Thoracic aorta (tissue), 2 donors: ENCODE measurements at regions not wholly inside any gene's neighbourhood (a gene's known extent, or its start where the extent isn't known, plus 50 kb on each side); places are given as distances from the start of the nearest gene placed in this dataset.

ENCODE experiments used
- ATAC-seq: fragments of 150-250 bp; one replicate; pipeline ENCODE4 v1.8.0; 2017; ENCODE audit warnings: low read depth; ENCODE audit not compliant: insufficient number of reproducible peaks, low FRiP score
- DNase-seq: peaks from one replicate; pipeline ENCODE4 v3.0.0-alpha.2; 2020; ENCODE audit warnings: low spot score
- H3K27ac ChIP-seq, 2 donors: fragments of 200-600 bp; sonication (generic); 1 replicate in 1 of 2; 2 replicates in 1 of 2; pipeline ENCODE4 v1.5.1; 2016; ENCODE audit warnings: mild to moderate bottlenecking in 2 of 2, moderate library complexity in 2 of 2
- H3K27me3 ChIP-seq: fragments of 200-600 bp; sonication (generic); replicated peaks from 2 replicates; pipeline ENCODE4 v1.6.0; 2016; ENCODE audit warnings: mild to moderate bottlenecking; ENCODE audit not compliant: insufficient read depth
- H3K36me3 ChIP-seq: fragments of 200-600 bp; sonication (generic); one replicate; pipeline ENCODE4 v1.5.1; 2016
- H3K4me1 ChIP-seq, 2 donors: fragments of 200-600 bp; sonication (generic); 1 replicate in 1 of 2; 2 replicates in 1 of 2; pipeline versions ENCODE4 v1.5.1 to v1.6.0; 2016; ENCODE audit warnings: low read depth in 2 of 2, mild to moderate bottlenecking in 1 of 2; ENCODE audit not compliant: control insufficient read depth in 1 of 2
- H3K4me3 ChIP-seq: fragments of 200-600 bp; sonication (generic); 2 replicates; pipeline ENCODE4 v1.5.1; 2016; ENCODE audit warnings: mild to moderate bottlenecking
- H3K9me3 ChIP-seq: fragments of 200-600 bp; sonication (generic); 2 replicates; pipeline ENCODE4 v1.5.1; 2016
- CTCF ChIP-seq: fragments of 200-600 bp; sonication (generic); IDR thresholded peaks from one replicate; pipeline ENCODE4 v1.5.1; 2019; ENCODE audit warnings: antibody characterized with exemption

DNA sequence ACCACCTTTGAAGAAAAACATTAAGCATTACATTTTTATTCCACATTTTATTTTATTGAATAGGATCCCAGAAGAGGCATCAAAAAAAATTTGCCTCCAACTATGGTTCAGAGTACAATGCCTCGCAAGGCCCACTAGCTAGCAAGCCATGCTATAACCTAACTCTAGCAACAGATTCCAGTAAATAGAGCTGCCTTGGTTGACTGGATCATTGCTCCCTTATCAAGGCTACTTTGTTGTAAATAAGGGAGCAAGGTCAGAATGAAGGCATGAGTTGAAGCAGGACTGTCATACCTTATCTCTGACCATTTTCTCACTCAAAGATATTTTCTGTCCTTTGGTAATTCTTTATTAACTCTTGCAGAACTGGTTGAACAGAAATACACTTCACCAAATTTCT lies 672.6 kb downstream of the EPHA4 start:
- ATAC-seq (no peak), DNase-seq (no peak)
- H3K4me1 ChIP-seq, result no peaks in the 10 kb centered on the region
- no peaks in the 10 kb centered on the region for H3K9me3 ChIP-seq
- no peak overlapping the region for H3K4me3 ChIP-seq
- no peak overlapping the region for H3K27ac ChIP-seq
- no peak for TF ChIP-seq CTCF
- no peaks in the 10 kb centered on the region for H3K27me3 ChIP-seq
- no peaks in the 10 kb centered on the region for H3K36me3 ChIP-seq

GRCh38 chr2:220904015-220904414 lies 668.1 kb downstream of the EPHA4 start:
- Histone ChIP-seq H3K4me1 (no peaks in the 10 kb centered on the region), H3K4me3 (no peak overlapping the region), H3K36me3 (no peaks in the 10 kb centered on the region), H3K9me3 (no peaks in the 10 kb centered on the region), H3K27ac (no peak overlapping the region), H3K27me3 (no peaks in the 10 kb centered on the region)
- no peak for TF ChIP-seq CTCF
- DNase-seq, result no peak
- ATAC-seq, result no peak

GRCh38 chr2:220913384-220913783 lies 658.7 kb downstream of the EPHA4 start:
- ATAC-seq, result no peak
- no peak for TF ChIP-seq CTCF
- DNase-seq, result no peak

GRCh38 chr2:220915092-220915623 lies 656.9 kb downstream of the EPHA4 start:
- no peaks in the 10 kb centered on the region for H3K27me3 ChIP-seq
- H3K4me3 ChIP-seq, result no peak overlapping the region
- H3K4me1 ChIP-seq, result peaks cover 5 to 14% of the 10 kb centered on the region in 2 donors
- no peaks in the 10 kb centered on the region for H3K36me3 ChIP-seq
- no peak for TF ChIP-seq CTCF
- DNase-seq, result no peak
- ATAC-seq, result no peak
- H3K27ac ChIP-seq, result no peak overlapping the region
- no peaks in the 10 kb centered on the region for H3K9me3 ChIP-seq

More at GRCh38 chr2:220913384-220913783, 658.7 kb downstream of the EPHA4 start:
- Histone ChIP-seq H3K27me3 (no peaks in the 10 kb centered on the region), H3K36me3 (no peaks in the 10 kb centered on the region), H3K9me3 (no peaks in the 10 kb centered on the region), H3K4me3 (no peak overlapping the region), H3K4me1 (peaks cover 5 to 14% of the 10 kb centered on the region in 2 donors), H3K27ac (no peak overlapping the region)

DNA sequence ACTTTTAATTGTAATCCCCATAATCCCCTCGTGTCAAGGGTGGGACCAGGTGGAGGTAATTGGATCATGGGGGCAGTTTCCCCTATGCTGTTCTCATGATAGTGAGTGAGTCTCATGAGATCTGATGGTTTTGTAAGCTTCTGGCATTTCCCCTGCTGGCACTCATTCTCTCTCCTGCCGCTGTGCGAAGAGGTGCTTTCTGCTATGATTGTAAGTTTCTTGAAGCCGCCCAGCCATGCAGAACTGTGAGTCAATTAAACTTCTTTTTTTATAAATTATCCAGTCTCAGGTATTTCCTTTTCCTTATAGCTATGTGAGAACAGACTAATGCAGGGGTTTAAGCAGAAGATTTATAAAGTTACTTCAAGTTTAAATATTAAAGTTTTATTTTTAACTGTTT lies 655.2 kb downstream of the EPHA4 start:
- no peak for ATAC-seq
- no peaks in the 10 kb centered on the region for H3K36me3 ChIP-seq
- no peak overlapping the region for H3K27ac ChIP-seq
- H3K27me3 ChIP-seq, result no peaks in the 10 kb centered on the region
- H3K4me1 ChIP-seq, result peaks cover 5 to 14% of the 10 kb centered on the region in 2 donors
- no peak for TF ChIP-seq CTCF
- no peaks in the 10 kb centered on the region for H3K9me3 ChIP-seq
- no peak for DNase-seq
- H3K4me3 ChIP-seq, result no peak overlapping the region
